Smooth muscle cell (in vitro differentiated cells): ENCODE measurements at regions not wholly inside any gene's neighbourhood (a gene's known extent, or its start where the extent isn't known, plus 50 kb on each side); places are given as distances from the start of the nearest gene placed in this dataset.

Experiments used
- DNase-seq: peaks from one replicate; lab custom pipeline; 2025; ENCODE audit not compliant: unreplicated experiment; lab: John Stamatoyannopoulos, UW
- H2AFZ ChIP-seq: fragments of 200-600 bp; sonication (generic); 2 replicates; pipeline ENCODE4 v1.6.0; 2016; ENCODE audit warnings: antibody characterized with exemption, low read depth, mild to moderate bottlenecking
- H3F3A ChIP-seq: fragments of 200-600 bp; sonication (generic); 2 replicates; pipeline ENCODE4 v1.6.0; 2017; ENCODE audit warnings: antibody characterized with exemption, low read depth
- H3K27ac ChIP-seq: fragments of 200-600 bp; sonication (generic); 2 replicates; pipeline ENCODE4 v1.5.1; 2016; ENCODE audit warnings: low read depth, mild to moderate bottlenecking
- H3K27me3 ChIP-seq: fragments of 200-600 bp; sonication (generic); 2 replicates; pipeline ENCODE4 v1.6.1; 2016; ENCODE audit warnings: low read depth, mild to moderate bottlenecking
- H3K36me3 ChIP-seq: fragments of 200-600 bp; sonication (generic); 2 replicates; pipeline ENCODE4 v1.5.1; 2016; ENCODE audit warnings: low read depth
- H3K4me1 ChIP-seq: fragments of 200-600 bp; sonication (generic); 2 replicates; pipeline ENCODE4 v1.5.1; 2016; ENCODE audit warnings: low read depth
- H3K4me2 ChIP-seq: fragments of 200-600 bp; sonication (generic); 2 replicates; pipeline ENCODE4 v1.6.0; 2016; ENCODE audit warnings: mild to moderate bottlenecking
- H3K4me3 ChIP-seq: fragments of 200-600 bp; sonication (generic); 2 replicates; pipeline ENCODE4 v1.5.1; 2016; ENCODE audit warnings: mild to moderate bottlenecking
- H3K79me2 ChIP-seq: fragments of 200-600 bp; sonication (generic); 2 replicates; pipeline ENCODE4 v1.6.0; 2016; ENCODE audit warnings: low read depth, mild to moderate bottlenecking
- H3K9ac ChIP-seq: fragments of 200-600 bp; sonication (generic); 2 replicates; pipeline ENCODE4 v1.6.0; 2016; ENCODE audit warnings: low read depth
- H3K9me3 ChIP-seq: fragments of 200-600 bp; sonication (generic); replicated peaks from 2 replicates; pipeline ENCODE4 v1.5.1; 2016; ENCODE audit warnings: low read depth
- H4K20me1 ChIP-seq: fragments of 200-600 bp; sonication (generic); 2 replicates; pipeline ENCODE4 v1.6.0; 2016; ENCODE audit warnings: low read depth
- CTCF ChIP-seq: fragments of 200-600 bp; sonication (generic); IDR thresholded peaks from 2 replicates; pipeline ENCODE4 v1.5.1; 2017; ENCODE audit warnings: borderline replicate concordance, mild to moderate bottlenecking, antibody characterized with exemption; ENCODE audit not compliant: insufficient read depth, poor library complexity, severe bottlenecking
- WGBS: methylation state at CpG from one replicate; pipeline ENCODE4 v1.1.7; 2016; ENCODE audit warnings: low lambda C conversion rate; 5-methylcytosine and 5-hydroxymethylcytosine counted together

GRCh38 chr10:8420182-8420581 is 365.7 kb downstream of the GATA3 start:
- Histone ChIP-seq H2AFZ (no peak overlapping the region), H3K9ac (no peak overlapping the region), H3K27me3 (no peaks in the 10 kb centered on the region), H3K4me2 (no peak overlapping the region), H3K36me3 (no peaks in the 10 kb centered on the region), H3K4me1 (no peaks in the 10 kb centered on the region), H3F3A (no peaks in the 10 kb centered on the region), H4K20me1 (no peaks in the 10 kb centered on the region), H3K27ac (no peak overlapping the region), H3K4me3 (no peak overlapping the region), H3K79me2 (no peaks in the 10 kb centered on the region), H3K9me3 (no peaks in the 10 kb centered on the region)
- DNase-seq = no peak
- TF ChIP-seq CTCF = no peak
- 82% methylated on average over 2 of the region's 2 CpGs for WGBS

- 100% methylated on average over 3 of the region's 3 CpGs for WGBS
- no peaks in the 10 kb centered on the region for H3K4me1 ChIP-seq
- no peaks in the 10 kb centered on the region for H4K20me1 ChIP-seq
- H3K27ac ChIP-seq = no peak overlapping the region
- H3F3A ChIP-seq = no peaks in the 10 kb centered on the region
- no peak overlapping the region for H3K4me3 ChIP-seq
- DNase-seq = no peak
- H3K4me2 ChIP-seq = no peak overlapping the region
- H3K27me3 ChIP-seq = peaks cover 22% of the 10 kb centered on the region
- no peaks in the 10 kb centered on the region for H3K9me3 ChIP-seq
- no peaks in the 10 kb centered on the region for H3K79me2 ChIP-seq
- no peak for TF ChIP-seq CTCF
- no peak overlapping the region for H3K9ac ChIP-seq
- H3K36me3 ChIP-seq = no peaks in the 10 kb centered on the region
- H2AFZ ChIP-seq = no peak overlapping the region
Measured at GRCh38 chr10:8424555-8425211, 370.2 kb downstream of the GATA3 start.

- Histone ChIP-seq H3K9ac (no peak overlapping the region), H3K27me3 (peaks cover 22% of the 10 kb centered on the region), H3K4me3 (no peak overlapping the region), H2AFZ (no peak overlapping the region), H3K79me2 (no peaks in the 10 kb centered on the region), H3K27ac (no peak overlapping the region), H3K36me3 (no peaks in the 10 kb centered on the region), H3K9me3 (no peaks in the 10 kb centered on the region), H4K20me1 (no peaks in the 10 kb centered on the region), H3K4me2 (no peak overlapping the region), H3F3A (no peaks in the 10 kb centered on the region), H3K4me1 (no peaks in the 10 kb centered on the region)
- no peak for TF ChIP-seq CTCF
- 72% methylated on average over 4 of the region's 4 CpGs for WGBS
- DNase-seq = no peak
Measured at GRCh38 chr10:8428654-8429053, 374.2 kb downstream of the GATA3 start.

GRCh38 chr10:8430321-8430720 is 375.8 kb downstream of the GATA3 start:
- Histone ChIP-seq H4K20me1 (no peaks in the 10 kb centered on the region), H3F3A (no peaks in the 10 kb centered on the region), H3K27me3 (peaks cover 22% of the 10 kb centered on the region), H3K9ac (no peak overlapping the region), H2AFZ (no peak overlapping the region), H3K4me3 (no peak overlapping the region), H3K79me2 (no peaks in the 10 kb centered on the region), H3K9me3 (no peaks in the 10 kb centered on the region), H3K36me3 (no peaks in the 10 kb centered on the region), H3K4me2 (no peak overlapping the region), H3K4me1 (no peaks in the 10 kb centered on the region), H3K27ac (no peak overlapping the region)
- WGBS = 74% methylated on average over 3 of the region's 3 CpGs
- no peak for TF ChIP-seq CTCF
- no peak for DNase-seq
